ENCODE measurements at regions not wholly inside any gene's neighbourhood (a gene's known extent, or its start where the extent isn't known, plus 50 kb on each side); places are given as distances from the start of the nearest gene placed in this dataset.

DNA sequence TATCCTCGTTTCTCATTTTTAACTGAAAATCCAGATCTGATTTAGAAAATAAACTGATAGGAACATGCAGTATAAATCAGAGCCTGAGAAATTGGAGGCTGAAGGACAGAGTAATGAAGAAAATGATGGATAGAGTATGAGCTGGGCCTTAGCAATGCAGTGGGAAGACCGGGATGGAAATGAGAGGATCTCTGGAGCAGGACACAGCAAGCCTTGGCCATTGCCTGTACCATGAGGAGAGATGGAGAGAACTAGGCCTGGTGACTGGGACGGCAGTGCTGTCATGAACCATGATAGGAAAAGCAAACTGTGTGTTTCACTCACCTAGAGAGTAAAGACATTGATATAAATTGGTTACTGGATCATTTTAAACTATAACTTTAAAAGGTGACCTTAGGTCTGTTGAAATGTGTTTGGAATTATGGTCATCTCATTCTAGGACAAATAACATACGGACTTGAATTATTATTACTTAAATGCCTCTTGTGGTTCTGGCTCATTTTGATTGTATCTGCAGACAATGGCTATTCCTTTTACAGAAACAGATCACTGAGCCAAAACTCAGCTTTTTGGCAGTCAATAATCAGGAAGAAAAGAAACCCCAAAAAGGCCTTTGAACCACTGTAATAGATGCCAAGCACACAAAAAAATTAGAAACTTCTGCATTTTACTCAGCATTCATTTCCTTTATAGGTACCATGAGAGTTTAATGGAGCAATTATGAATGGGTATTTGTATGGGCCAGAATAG lies 251.9 kb upstream of the PRKD1 start:
- peak in 1 of 2 donors; percentile 45 for DNase-seq (ENCODE audit: low read depth in 1 of 2, low spot score in 1 of 2)
- Histone ChIP-seq H3K27ac (no peak overlapping the region), H3K4me1 (ENCODE audit: low read depth) (no peaks in the 10 kb centered on the region), H3K4me3 (no peak overlapping the region), H3K9me3 (ENCODE audit: low read depth) (no peaks in the 10 kb centered on the region), H3K36me3 (no peaks in the 10 kb centered on the region), H3K27me3 (no peaks in the 10 kb centered on the region)
- TF ChIP-seq, protein P1, sequence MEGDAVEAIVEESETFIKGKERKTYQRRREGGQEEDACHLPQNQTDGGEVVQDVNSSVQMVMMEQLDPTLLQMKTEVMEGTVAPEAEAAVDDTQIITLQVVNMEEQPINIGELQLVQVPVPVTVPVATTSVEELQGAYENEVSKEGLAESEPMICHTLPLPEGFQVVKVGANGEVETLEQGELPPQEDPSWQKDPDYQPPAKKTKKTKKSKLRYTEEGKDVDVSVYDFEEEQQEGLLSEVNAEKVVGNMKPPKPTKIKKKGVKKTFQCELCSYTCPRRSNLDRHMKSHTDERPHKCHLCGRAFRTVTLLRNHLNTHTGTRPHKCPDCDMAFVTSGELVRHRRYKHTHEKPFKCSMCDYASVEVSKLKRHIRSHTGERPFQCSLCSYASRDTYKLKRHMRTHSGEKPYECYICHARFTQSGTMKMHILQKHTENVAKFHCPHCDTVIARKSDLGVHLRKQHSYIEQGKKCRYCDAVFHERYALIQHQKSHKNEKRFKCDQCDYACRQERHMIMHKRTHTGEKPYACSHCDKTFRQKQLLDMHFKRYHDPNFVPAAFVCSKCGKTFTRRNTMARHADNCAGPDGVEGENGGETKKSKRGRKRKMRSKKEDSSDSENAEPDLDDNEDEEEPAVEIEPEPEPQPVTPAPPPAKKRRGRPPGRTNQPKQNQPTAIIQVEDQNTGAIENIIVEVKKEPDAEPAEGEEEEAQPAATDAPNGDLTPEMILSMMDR (IDR thresholded peaks at IDR 0.05; ENCODE audit: low read depth, low read length), result no peak

DNA sequence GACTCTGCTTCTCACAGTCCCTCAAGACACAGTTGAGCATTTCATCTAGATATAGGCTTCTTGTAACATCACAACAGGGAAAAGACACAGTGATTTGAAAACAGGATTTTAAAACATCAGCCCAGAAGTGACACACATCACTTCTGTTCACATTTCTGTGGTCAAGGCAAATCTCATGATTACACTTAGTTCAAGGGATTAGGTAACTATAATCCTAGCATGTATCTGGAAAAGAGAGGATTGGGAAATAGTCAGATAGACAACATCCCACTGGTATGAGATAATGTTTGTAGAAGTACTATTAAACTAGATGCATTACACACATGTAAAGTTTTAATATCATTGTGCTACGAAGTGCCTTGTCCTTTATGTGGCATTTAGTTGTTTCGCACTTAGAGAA lies 252.6 kb upstream of the PRKD1 start:
- TF ChIP-seq, protein P1 (IDR thresholded peaks at IDR 0.05; ENCODE audit: low read depth, low read length), result no peak
- Histone ChIP-seq H3K4me3 (no peak overlapping the region), H3K36me3 (no peaks in the 10 kb centered on the region), H3K27me3 (no peaks in the 10 kb centered on the region), H3K9me3 (ENCODE audit: low read depth) (no peaks in the 10 kb centered on the region), H3K4me1 (ENCODE audit: low read depth) (no peaks in the 10 kb centered on the region), H3K27ac (no peak overlapping the region)
- peak in 1 of 2 donors; percentile 51 for DNase-seq (ENCODE audit: low read depth in 1 of 2, low spot score in 1 of 2)

DNA sequence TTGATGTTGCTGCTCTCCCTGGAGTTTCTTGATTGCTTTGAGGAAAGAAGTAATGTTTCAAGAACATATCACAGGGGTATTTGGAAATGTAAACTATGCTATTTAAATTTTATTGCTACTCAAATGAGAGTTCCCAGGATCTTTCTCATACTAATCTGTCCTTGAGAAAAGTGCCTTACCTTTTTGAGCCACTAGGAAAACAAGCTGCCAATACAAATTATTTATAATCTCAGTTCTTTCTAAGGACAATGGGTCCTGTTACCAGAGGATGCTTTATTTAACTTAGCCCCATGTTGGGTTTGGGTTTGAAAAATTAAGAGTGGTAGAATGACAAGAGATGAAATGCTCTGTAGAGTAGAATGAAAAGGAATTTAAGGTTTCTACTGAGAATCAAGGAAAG lies 258.2 kb upstream of the PRKD1 start:
- H3K4me1 ChIP-seq (ENCODE audit: low read depth), result no peaks in the 10 kb centered on the region
- H3K27ac ChIP-seq, result no peak overlapping the region
- no peaks in the 10 kb centered on the region for H3K9me3 ChIP-seq (ENCODE audit: low read depth)
- no peak for DNase-seq (ENCODE audit: low read depth in 1 of 2, low spot score in 1 of 2)
- H3K36me3 ChIP-seq, result no peaks in the 10 kb centered on the region
- TF ChIP-seq, protein P1 (IDR thresholded peaks at IDR 0.05; ENCODE audit: low read depth, low read length), result no peak
- no peaks in the 10 kb centered on the region for H3K27me3 ChIP-seq
- no peak overlapping the region for H3K4me3 ChIP-seq

DNA sequence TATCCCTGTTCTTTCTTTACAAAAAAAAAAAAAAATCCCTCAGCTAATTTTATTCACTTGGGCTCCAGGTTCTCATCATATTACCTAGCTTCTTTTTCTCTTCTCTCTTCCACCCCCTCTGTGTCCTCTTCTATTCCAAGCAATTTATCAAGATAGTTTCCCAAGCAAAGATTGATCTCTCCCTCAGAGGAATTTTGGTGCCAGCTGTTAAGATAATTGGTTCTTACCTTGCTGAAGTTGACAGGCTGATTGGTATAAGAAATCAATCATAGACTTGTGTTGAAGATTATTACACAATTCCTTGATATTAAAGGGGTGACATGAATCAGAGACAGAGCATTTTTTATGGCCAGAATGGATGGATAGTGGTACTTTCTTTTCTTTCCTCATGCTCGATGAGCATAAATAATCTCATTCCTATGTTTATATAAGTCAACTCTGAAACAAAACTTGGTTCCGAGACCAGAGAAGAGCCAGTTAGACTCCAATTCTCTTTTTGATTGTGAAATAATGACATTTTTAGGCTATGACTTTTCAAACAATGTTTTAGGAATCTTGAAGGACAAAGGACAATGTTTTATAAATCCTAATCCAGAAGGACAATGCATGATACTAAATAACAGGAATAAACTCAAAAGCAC lies 264.1 kb upstream of the PRKD1 start:
- DNase-seq (ENCODE audit: low read depth in 1 of 2, low spot score in 1 of 2), result no peak
- Histone ChIP-seq H3K9me3 (ENCODE audit: low read depth) (no peaks in the 10 kb centered on the region), H3K4me1 (ENCODE audit: low read depth) (no peaks in the 10 kb centered on the region), H3K4me3 (no peak overlapping the region), H3K27me3 (no peaks in the 10 kb centered on the region), H3K27ac (no peak overlapping the region), H3K36me3 (no peaks in the 10 kb centered on the region)
- TF ChIP-seq, protein P1 (IDR thresholded peaks at IDR 0.05; ENCODE audit: low read depth, low read length), result no peak

DNA sequence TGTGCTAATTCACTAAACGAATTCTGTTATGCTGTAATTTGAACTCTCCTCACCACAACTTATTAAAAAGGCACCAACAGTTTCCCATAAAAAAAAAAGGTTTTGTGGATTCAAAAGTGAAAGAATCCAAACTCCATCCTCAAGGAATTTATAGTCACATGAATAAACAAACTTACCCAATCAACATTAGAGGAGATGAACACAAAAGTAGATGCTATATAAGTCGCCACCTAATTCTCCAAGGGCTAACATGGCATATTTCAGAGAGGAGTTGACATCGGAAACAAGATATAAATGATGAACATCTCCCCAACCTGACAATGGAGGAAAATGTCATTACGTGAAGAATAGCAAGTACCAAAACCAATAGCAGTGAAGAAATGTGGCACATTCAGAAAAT lies 265.5 kb upstream of the PRKD1 start:
- Histone ChIP-seq H3K4me3 (no peak overlapping the region), H3K27ac (no peak overlapping the region), H3K4me1 (ENCODE audit: low read depth) (no peaks in the 10 kb centered on the region)

More for the DNA sequence above, 265.5 kb upstream of the PRKD1 start:
- no peaks in the 10 kb centered on the region for H3K9me3 ChIP-seq (ENCODE audit: low read depth)
- no peaks in the 10 kb centered on the region for H3K36me3 ChIP-seq
- DNase-seq (ENCODE audit: low read depth in 1 of 2, low spot score in 1 of 2), result no peak
- no peaks in the 10 kb centered on the region for H3K27me3 ChIP-seq
- TF ChIP-seq, protein P1 (IDR thresholded peaks at IDR 0.05; ENCODE audit: low read depth, low read length), result no peak
